CD4-positive, alpha-beta T cell treated with Interleukin-15 for 4 hours (primary cell): ENCODE measurements at regions not wholly inside any gene's neighbourhood (a gene's known extent, or its start where the extent isn't known, plus 50 kb on each side); places are given as distances from the start of the nearest gene placed in this dataset.
"Not testable (repeated sequence)": the region's sequence is repeated elsewhere in the genome, so short reads cannot be mapped to it uniquely, and the experiment has no call there.

Experiments
- DNase-seq: peaks from one replicate; pipeline ENCODE4 v3.0.0-alpha.2; 2020; ENCODE audit warnings: low spot score

GRCh38 chr5:158446761-158447160, 587.8 kb upstream of the CLINT1 start:
- DNase-seq, result not testable (repeated sequence)

GRCh38 chr5:158439204-158439603, 580.3 kb upstream of the CLINT1 start:
- DNase-seq, result not testable (repeated sequence)

GRCh38 chr5:158436271-158437065, 577.5 kb upstream of the CLINT1 start:
- no peak for DNase-seq

- no peak for DNase-seq
These were observed 576.2 kb upstream of the CLINT1 start for GRCh38 chr5:158435161-158435616.

GRCh38 chr5:158434749-158435148, 575.8 kb upstream of the CLINT1 start:
- no peak for DNase-seq

GRCh38 chr5:158433634-158434033, 574.7 kb upstream of the CLINT1 start:
- DNase-seq, result no peak

- DNase-seq, result no peak
These were observed 572.6 kb upstream of the CLINT1 start for GRCh38 chr5:158431369-158432029.

- no peak for DNase-seq
These were observed 571.8 kb upstream of the CLINT1 start for GRCh38 chr5:158430798-158431167.

- DNase-seq, result no peak
These were observed 571.3 kb upstream of the CLINT1 start for GRCh38 chr5:158430166-158430797.

- DNase-seq, result no peak
These were observed 570.6 kb upstream of the CLINT1 start for GRCh38 chr5:158429564-158429963.

- DNase-seq, result no peak
These were observed 564.8 kb upstream of the CLINT1 start for GRCh38 chr5:158423623-158424200.

GRCh38 chr5:158422653-158423515, 563.9 kb upstream of the CLINT1 start:
- DNase-seq, result no peak

- DNase-seq, result no peak
These were observed 562.4 kb upstream of the CLINT1 start for GRCh38 chr5:158421319-158421718.

- no peak for DNase-seq
These were observed 560.2 kb upstream of the CLINT1 start for GRCh38 chr5:158419186-158419585.

GRCh38 chr5:158414780-158415179, 555.8 kb upstream of the CLINT1 start:
- no peak for DNase-seq

GRCh38 chr5:158414333-158414762, 555.4 kb upstream of the CLINT1 start:
- no peak for DNase-seq

- DNase-seq, result no peak
These were observed 554.3 kb upstream of the CLINT1 start for GRCh38 chr5:158413122-158413680.

- DNase-seq, result no peak
These were observed 552.0 kb upstream of the CLINT1 start for GRCh38 chr5:158410976-158411375.

- DNase-seq, result no peak
These were observed 550.6 kb upstream of the CLINT1 start for GRCh38 chr5:158409507-158409906.

GRCh38 chr5:158407824-158408195, 548.9 kb upstream of the CLINT1 start:
- DNase-seq, result no peak
